Lung (tissue), 11 donors: ENCODE measurements at regions not wholly inside any gene's neighbourhood (a gene's known extent, or its start where the extent isn't known, plus 50 kb on each side); places are given as distances from the start of the nearest gene placed in this dataset.

Experiments used
- ATAC-seq: fragments of 200-7000 bp; cut with Tn5 transposase; one replicate; pipeline ENCODE4 v1.9.1; 2020; ENCODE audit warnings: moderate number of reproducible peaks; ENCODE audit not compliant: insufficient read depth, low FRiP score
- DNase-seq, 3 donors: peaks; one replicate each; pipeline ENCODE4 v3.0.0-alpha.2; 2013 to 2017
- H3K27ac ChIP-seq, 2 donors: one replicate each; pipeline ENCODE4 v1.5.1; 2013; ENCODE audit warnings: mild to moderate bottlenecking in 2 of 2, moderate library complexity in 2 of 2, control low read depth in 1 of 2, inconsistent platforms in 1 of 2, low read depth in 1 of 2, low read length in 1 of 2
- H3K27me3 ChIP-seq, 3 donors: one replicate each; pipeline ENCODE4 v1.5.1; 2013; ENCODE audit warnings: low read length in 2 of 3; ENCODE audit not compliant: control insufficient read depth in 3 of 3, insufficient read depth in 3 of 3
- H3K36me3 ChIP-seq, 4 donors: one replicate each; pipeline ENCODE4 v1.5.1; 2013; ENCODE audit warnings: low read length in 4 of 4, mild to moderate bottlenecking in 1 of 4, moderate library complexity in 1 of 4; ENCODE audit not compliant: control insufficient read depth in 4 of 4, insufficient read depth in 4 of 4
- H3K4me1 ChIP-seq, 5 donors: one replicate each; pipeline ENCODE4 v1.5.1; 2013; ENCODE audit warnings: low read length in 5 of 5, mild to moderate bottlenecking in 2 of 5, moderate library complexity in 1 of 5; ENCODE audit not compliant: control insufficient read depth in 5 of 5, insufficient read depth in 5 of 5
- H3K4me3 ChIP-seq: one replicate; pipeline ENCODE4 v1.5.1; 2013; ENCODE audit warnings: mild to moderate bottlenecking, control low read depth, moderate library complexity
- H3K9ac ChIP-seq, 2 donors: one replicate each; pipeline ENCODE4 v1.5.1; 2013; ENCODE audit warnings: low read length in 2 of 2, control low read depth in 1 of 2; ENCODE audit not compliant: insufficient read depth in 1 of 2
- H3K9me3 ChIP-seq, 4 donors: one replicate each; pipeline ENCODE4 v1.5.1; 2013; ENCODE audit warnings: low read length in 3 of 4, mild to moderate bottlenecking in 1 of 4, moderate library complexity in 1 of 4; ENCODE audit not compliant: control insufficient read depth in 4 of 4, insufficient read depth in 3 of 4
- CTCF ChIP-seq: IDR thresholded peaks from 2 replicates; pipeline ENCODE4 v1.5.1; 2012; ENCODE audit warnings: mild to moderate bottlenecking; ENCODE audit errors: control extremely low read depth, extremely low read depth
- WGBS, 2 donors: extraction: QIAGEN DNeasy Blood & Tissue Kit; methylation state at CpG; one replicate each; pipeline ENCODE4 v1.1.7; 2013; 5-methylcytosine and 5-hydroxymethylcytosine counted together
- donor health status: control.
- donor health status: control.
- donor health status: Bipolar disorder and iron deficiency.
- donor health status: healthy.
- donor health status: DM: yes; HTN: yes; CAD: no.

GRCh38 chr7:136637813-136638212 lies 230.6 kb upstream of the CHRM2 start:
- Histone ChIP-seq H3K27ac (no peak overlapping the region), H3K4me3 (no peak overlapping the region), H3K36me3 (no peaks in the 10 kb centered on the region), H3K9ac (no peak overlapping the region), H3K4me1 (no peaks in the 10 kb centered on the region), H3K9me3 (no peaks in the 10 kb centered on the region), H3K27me3 (no peaks in the 10 kb centered on the region)
- TF ChIP-seq CTCF: no peak
- no peak for ATAC-seq
- 73 to 80% methylated on average over 2 of the region's 2 CpGs for WGBS, 2 donors
- no peak for DNase-seq

DNA sequence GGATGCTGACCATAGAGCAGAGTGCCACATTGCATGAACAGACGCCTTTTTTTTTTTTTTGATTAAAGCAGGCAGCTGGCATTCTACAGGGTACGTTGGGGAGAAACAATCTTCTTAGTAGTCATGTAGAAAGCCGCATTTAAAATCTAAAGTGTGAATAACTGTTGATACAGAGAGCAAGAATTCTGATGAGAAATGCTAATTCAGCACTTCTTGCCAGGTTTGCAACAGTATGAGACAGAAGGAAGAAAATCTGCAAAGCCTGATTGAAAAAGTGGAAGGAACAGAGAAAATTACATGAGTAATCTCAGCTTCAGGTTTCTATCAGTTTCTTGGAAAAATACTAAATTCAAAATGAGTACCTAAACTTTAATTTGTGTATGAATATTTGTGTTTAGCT lies 232.7 kb upstream of the CHRM2 start:
- H3K9ac ChIP-seq: no peak overlapping the region
- no peak overlapping the region for H3K4me3 ChIP-seq
- TF ChIP-seq CTCF: no peak
- H3K36me3 ChIP-seq: no peaks in the 10 kb centered on the region
- no peaks in the 10 kb centered on the region for H3K9me3 ChIP-seq
- no peak for DNase-seq
- no peak for ATAC-seq
- 70 to 86% methylated on average over 3 of the region's 3 CpGs for WGBS, 2 donors
- no peaks in the 10 kb centered on the region for H3K4me1 ChIP-seq
- no peaks in the 10 kb centered on the region for H3K27me3 ChIP-seq
- no peak overlapping the region for H3K27ac ChIP-seq

- H3K36me3 ChIP-seq: no peaks in the 10 kb centered on the region
- H3K27ac ChIP-seq: no peak overlapping the region
- H3K9me3 ChIP-seq: peaks cover 0 to 2% (median 0%) of the 10 kb centered on the region in 4 donors
- no peaks in the 10 kb centered on the region for H3K4me1 ChIP-seq
- TF ChIP-seq CTCF: no peak
- ATAC-seq (no peak), DNase-seq (no peak)
- H3K27me3 ChIP-seq: no peaks in the 10 kb centered on the region
- no peak overlapping the region for H3K4me3 ChIP-seq
- H3K9ac ChIP-seq: no peak overlapping the region
These were observed 249.6 kb upstream of the CHRM2 start for GRCh38 chr7:136618818-136619217.

DNA sequence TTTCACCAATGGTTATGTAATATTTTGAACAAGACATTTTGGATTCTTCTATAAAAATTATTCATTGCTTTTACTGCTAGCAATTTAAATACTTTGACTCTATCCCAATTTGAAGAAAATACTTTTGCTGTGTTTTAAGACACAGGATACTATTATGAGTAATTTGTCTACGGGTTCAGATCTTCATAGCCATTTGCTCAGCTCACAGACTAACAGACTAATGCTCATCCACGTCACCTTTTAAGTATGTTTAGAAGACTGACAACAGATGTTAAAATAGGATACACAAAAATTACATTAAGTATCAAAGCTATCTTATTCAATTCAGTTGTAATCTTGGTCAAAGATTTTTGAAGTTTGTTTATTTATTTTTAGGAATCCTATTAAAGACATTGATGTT lies 251.3 kb upstream of the CHRM2 start:
- DNase-seq (no peak), ATAC-seq (no peak)
- 62 to 69% methylated on average over 2 of the region's 2 CpGs for WGBS, 2 donors

More for the DNA sequence above, 251.3 kb upstream of the CHRM2 start:
- no peaks in the 10 kb centered on the region for H3K36me3 ChIP-seq
- H3K9me3 ChIP-seq: peaks cover 0 to 2% (median 0%) of the 10 kb centered on the region in 4 donors
- H3K27me3 ChIP-seq: no peaks in the 10 kb centered on the region
- H3K4me3 ChIP-seq: no peak overlapping the region
- no peak overlapping the region for H3K27ac ChIP-seq
- no peak for TF ChIP-seq CTCF
- no peak overlapping the region for H3K9ac ChIP-seq
- H3K4me1 ChIP-seq: no peaks in the 10 kb centered on the region
